LNCaP clone FGC (cell line): ENCODE measurements at regions not wholly inside any gene's neighbourhood (a gene's known extent, or its start where the extent isn't known, plus 50 kb on each side); places are given as distances from the start of the nearest gene placed in this dataset.

Experiments used
- DNase-seq: peaks from one replicate; pipeline ENCODE4 v3.0.0-alpha.2; 2011; ENCODE audit warnings: low read depth
- H3K4me3 ChIP-seq: 2 replicates; pipeline ENCODE4 v1.5.1; 2011; ENCODE audit warnings: mild to moderate bottlenecking, low read depth, low read length, control low read depth
- CTCF ChIP-seq: IDR thresholded peaks from 2 replicates; pipeline ENCODE4 v1.5.1; 2012; ENCODE audit warnings: mild to moderate bottlenecking; ENCODE audit not compliant: control insufficient read depth, insufficient read depth; ENCODE audit errors: extremely low read depth

GRCh38 chr7:130946114-130946513 lies 212.1 kb upstream of the KLF14 start:
- no peak for TF ChIP-seq CTCF
- no peak for DNase-seq
- H3K4me3 ChIP-seq: no peak overlapping the region

GRCh38 chr7:130947792-130948580 lies 214.0 kb upstream of the KLF14 start:
- no peak for DNase-seq
- no peak for TF ChIP-seq CTCF
- no peak overlapping the region for H3K4me3 ChIP-seq

GRCh38 chr7:130948822-130949221 lies 214.8 kb upstream of the KLF14 start:
- no peak overlapping the region for H3K4me3 ChIP-seq
- TF ChIP-seq CTCF: no peak
- no peak for DNase-seq

- no peak for DNase-seq
- no peak overlapping the region for H3K4me3 ChIP-seq
- no peak for TF ChIP-seq CTCF
Measured at GRCh38 chr7:130949550-130949949, 215.5 kb upstream of the KLF14 start.

- no peak for TF ChIP-seq CTCF
- H3K4me3 ChIP-seq: no peak overlapping the region
Measured at GRCh38 chr7:130950054-130950453, 216.0 kb upstream of the KLF14 start.

GRCh38 chr7:130950741-130951140 lies 216.7 kb upstream of the KLF14 start:
- DNase-seq: no peak
- H3K4me3 ChIP-seq: no peak overlapping the region
- no peak for TF ChIP-seq CTCF

More at GRCh38 chr7:130950054-130950453, 216.0 kb upstream of the KLF14 start:
- DNase-seq: no peak
